GM12874 (cell line): ENCODE measurements at regions not wholly inside any gene's neighbourhood (a gene's known extent, or its start where the extent isn't known, plus 50 kb on each side); places are given as distances from the start of the nearest gene placed in this dataset.

ENCODE experiments used
- TF ChIP-seq, protein P1 (sequence below): IDR thresholded peaks from 2 replicates; pipeline ENCODE4 v1.5.1; 2011; ENCODE audit warnings: low read depth, mild to moderate bottlenecking, control low read depth, low read length, moderate library complexity; ENCODE audit not compliant: insufficient read depth

DNA sequence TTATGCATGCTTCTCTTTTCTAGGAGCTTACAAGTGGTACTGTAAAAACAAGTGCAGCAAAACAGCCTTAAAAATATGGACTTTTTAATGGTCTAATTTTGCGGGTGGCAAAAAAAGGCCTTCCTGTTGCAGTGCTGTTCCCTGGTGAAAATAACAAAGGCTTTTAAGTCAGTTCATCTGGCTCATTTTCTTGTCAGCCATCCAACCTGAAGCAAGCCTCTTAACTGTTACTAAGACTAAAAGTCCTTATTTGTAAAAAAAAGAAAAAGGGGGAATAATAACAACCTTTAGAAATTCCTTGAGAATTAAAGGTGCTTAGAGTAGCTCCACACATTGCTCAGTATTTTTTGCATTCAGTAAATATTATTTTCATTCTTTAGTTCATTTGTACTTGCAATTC, 200.5 kb upstream of the CHORDC1 start:
- TF ChIP-seq, protein P1, sequence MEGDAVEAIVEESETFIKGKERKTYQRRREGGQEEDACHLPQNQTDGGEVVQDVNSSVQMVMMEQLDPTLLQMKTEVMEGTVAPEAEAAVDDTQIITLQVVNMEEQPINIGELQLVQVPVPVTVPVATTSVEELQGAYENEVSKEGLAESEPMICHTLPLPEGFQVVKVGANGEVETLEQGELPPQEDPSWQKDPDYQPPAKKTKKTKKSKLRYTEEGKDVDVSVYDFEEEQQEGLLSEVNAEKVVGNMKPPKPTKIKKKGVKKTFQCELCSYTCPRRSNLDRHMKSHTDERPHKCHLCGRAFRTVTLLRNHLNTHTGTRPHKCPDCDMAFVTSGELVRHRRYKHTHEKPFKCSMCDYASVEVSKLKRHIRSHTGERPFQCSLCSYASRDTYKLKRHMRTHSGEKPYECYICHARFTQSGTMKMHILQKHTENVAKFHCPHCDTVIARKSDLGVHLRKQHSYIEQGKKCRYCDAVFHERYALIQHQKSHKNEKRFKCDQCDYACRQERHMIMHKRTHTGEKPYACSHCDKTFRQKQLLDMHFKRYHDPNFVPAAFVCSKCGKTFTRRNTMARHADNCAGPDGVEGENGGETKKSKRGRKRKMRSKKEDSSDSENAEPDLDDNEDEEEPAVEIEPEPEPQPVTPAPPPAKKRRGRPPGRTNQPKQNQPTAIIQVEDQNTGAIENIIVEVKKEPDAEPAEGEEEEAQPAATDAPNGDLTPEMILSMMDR, result no peak

DNA sequence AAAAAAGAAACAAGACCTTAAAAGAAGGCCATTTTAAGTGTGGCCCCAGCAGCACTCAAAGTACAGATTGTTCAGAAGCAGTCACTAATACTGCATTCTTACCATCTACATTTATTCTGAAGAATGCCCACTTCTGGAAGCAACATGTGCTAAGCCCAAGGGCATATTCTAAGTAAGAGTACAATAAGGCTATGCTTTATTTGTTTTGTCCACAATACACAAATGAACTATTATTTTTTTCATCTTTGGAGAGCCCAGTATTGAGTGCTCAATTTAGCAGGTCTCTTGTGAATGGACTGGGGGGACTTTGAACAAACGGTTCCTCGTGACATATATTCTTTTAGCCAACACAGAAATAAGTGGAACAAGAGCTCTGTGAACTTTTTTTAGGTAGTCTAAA, 191.4 kb upstream of the CHORDC1 start:
- TF ChIP-seq, protein P1, result no peak

DNA sequence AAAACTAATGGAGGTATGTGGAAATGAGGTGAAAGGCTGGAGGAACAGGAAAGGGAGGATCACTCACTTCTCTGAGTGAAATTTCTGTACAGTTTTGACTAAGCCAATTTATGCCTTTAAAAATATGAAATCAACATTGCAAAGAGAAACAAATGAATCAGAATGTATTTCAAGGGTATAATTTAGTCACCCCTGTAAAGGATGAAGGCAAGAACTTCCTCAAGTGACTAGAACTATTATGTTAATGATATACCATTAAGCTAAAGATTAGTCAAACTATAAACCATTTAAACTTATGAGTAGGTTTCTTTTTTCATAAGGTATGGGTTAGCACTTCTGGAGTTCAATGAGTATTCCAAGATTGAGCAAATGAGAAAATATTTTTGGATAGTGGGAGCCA, 184.5 kb upstream of the CHORDC1 start:
- TF ChIP-seq, protein P1, result no peak

DNA sequence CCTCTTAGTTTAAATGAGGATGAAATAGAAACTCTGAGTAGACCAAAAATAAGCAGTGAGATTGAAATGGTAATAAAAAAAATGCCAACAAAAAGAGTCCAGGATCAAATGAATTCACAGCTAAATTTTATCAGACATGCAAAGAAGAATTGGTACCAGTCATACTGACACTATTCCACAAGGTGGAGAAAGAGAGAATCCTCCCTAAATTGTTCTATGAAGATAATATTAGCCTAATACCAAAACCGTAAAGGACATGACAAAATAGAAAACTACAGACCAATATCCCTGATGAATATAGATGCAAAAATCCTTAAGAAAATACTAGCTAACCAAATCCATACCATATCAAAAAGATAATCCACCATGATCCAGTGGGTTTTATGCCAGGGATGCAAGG, 169.8 kb upstream of the CHORDC1 start:
- TF ChIP-seq, protein P1, result no peak

DNA sequence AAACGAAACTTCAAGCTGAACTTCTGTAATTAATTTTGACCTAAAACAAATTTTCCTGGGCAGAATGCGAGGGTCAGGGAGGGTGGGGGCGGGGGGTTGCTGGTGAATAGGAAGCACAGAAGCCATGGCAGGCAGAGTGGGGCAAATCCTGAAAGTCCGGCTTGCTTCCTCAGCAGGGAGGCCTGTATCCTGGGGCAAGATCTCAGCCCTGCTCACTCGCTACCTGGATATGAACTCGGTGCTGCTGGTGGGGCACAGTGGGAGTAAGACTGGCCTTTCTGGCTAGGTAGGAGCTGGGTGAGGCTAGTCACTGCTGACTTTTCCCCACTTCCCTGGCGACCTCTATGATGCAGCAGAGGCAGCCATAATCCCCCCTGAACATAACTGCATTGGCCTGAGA, 168.9 kb upstream of the CHORDC1 start:
- TF ChIP-seq, protein P1, result no peak

DNA sequence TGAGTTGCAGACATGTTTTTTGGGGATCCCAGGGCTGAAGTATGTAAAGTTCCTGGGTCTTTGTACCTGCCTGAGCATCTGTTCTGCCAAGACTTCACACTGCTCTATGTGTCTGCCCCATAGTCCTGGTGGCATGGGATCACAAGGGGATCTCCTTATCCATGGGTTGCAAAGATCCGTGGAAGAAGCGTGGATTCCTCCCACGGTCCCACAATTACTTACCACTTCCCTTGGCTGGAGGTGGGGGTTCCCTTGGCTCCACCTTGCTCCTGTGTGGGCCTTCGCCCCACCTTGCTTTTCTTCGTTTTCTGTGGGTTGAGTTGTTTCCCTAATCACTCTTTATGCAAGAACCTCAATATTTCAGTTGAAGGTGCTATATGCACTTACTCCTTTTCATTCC, 157.4 kb upstream of the CHORDC1 start:
- TF ChIP-seq, protein P1, result no peak

DNA sequence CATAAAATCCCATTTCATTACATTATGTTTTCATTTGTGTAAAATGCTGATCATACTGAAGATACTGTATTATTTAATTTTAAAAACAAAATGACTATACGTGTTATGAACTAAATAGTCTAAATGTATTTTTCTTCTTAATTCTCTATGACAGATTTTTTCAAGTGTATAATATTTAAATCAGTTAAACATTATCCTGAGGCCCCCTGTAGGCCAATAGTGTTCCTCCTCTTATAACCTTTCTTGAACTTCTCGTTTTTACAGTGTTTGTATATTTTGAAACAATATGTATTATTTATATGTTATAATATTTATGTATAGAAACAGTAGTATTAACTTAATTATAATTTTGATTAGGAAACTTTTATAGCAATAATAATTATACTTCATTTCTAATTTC, 151.1 kb upstream of the CHORDC1 start:
- TF ChIP-seq, protein P1, result no peak

DNA sequence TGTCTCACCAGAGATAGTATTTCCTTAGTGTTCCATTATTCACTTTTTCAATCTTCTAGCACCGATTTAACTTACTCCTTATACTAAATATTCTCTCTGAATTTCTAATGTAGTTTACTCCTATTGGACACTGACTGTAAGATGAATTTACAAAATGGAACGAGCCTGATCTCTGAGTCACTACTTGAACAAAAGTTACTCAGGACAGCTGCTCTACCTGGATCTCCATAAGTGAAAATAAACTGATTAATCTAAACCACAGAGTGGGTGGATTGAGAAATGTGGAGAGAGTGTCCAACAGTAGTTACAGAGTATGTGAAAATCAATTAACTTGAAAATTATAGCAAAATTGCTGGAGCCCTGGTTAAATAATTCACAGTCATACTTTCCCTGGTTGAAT, 141.7 kb upstream of the CHORDC1 start:
- TF ChIP-seq, protein P1, result no peak
